Loucy (cell line): ENCODE measurements at regions not wholly inside any gene's neighbourhood (a gene's known extent, or its start where the extent isn't known, plus 50 kb on each side); places are given as distances from the start of the nearest gene placed in this dataset.

ENCODE experiments used
- H2AFZ ChIP-seq: fragments of 200-600 bp; sonication (generic); 2 replicates; pipeline ENCODE4 v1.6.0; 2016; ENCODE audit warnings: antibody characterized with exemption, mild to moderate bottlenecking, low read length, moderate library complexity
- H3F3A ChIP-seq: fragments of 200-600 bp; 2 replicates; pipeline ENCODE4 v1.6.0; 2016; ENCODE audit warnings: antibody characterized with exemption, low read depth, mild to moderate bottlenecking
- H3K27me3 ChIP-seq: fragments of 200-600 bp; sonication (generic); 2 replicates; pipeline ENCODE4 v1.6.1; 2014; ENCODE audit warnings: low read length, mild to moderate bottlenecking; ENCODE audit not compliant: insufficient read depth, poor library complexity, severe bottlenecking
- H3K36me3 ChIP-seq: fragments of 200-600 bp; sonication (generic); 2 replicates; pipeline ENCODE4 v1.6.1; 2016; ENCODE audit warnings: low read length; ENCODE audit not compliant: insufficient read depth
- H3K4me1 ChIP-seq: fragments of 200-600 bp; sonication (generic); 2 replicates; pipeline ENCODE4 v1.5.1; 2014; ENCODE audit warnings: low read length, mild to moderate bottlenecking; ENCODE audit not compliant: insufficient read depth, poor library complexity, severe bottlenecking
- H3K4me2 ChIP-seq: fragments of 200-600 bp; sonication (generic); 2 replicates; pipeline ENCODE4 v1.6.0; 2014; ENCODE audit warnings: antibody characterized with exemption, low read length, low read depth, mild to moderate bottlenecking; ENCODE audit not compliant: poor library complexity, severe bottlenecking
- H3K4me3 ChIP-seq: fragments of 200-600 bp; sonication (generic); 2 replicates; pipeline ENCODE4 v1.5.1; 2014; ENCODE audit warnings: low read length, mild to moderate bottlenecking, mixed read lengths; ENCODE audit not compliant: poor library complexity, severe bottlenecking
- H3K79me2 ChIP-seq: fragments of 200-600 bp; sonication (generic); 2 replicates; pipeline ENCODE4 v1.6.1; 2014; ENCODE audit warnings: low read length; ENCODE audit not compliant: insufficient read depth
- H3K9ac ChIP-seq: fragments of 200-600 bp; sonication (generic); 2 replicates; pipeline ENCODE4 v1.6.0; 2014; ENCODE audit warnings: mild to moderate bottlenecking, low read depth, low read length, moderate library complexity; ENCODE audit not compliant: poor library complexity, severe bottlenecking
- H3K9me2 ChIP-seq: fragments of 200-600 bp; sonication (generic); replicated peaks from 2 replicates; pipeline ENCODE4 v1.6.1; 2016; ENCODE audit warnings: low read depth, low read length, mixed read lengths
- H3K9me3 ChIP-seq: fragments of 200-600 bp; sonication (generic); 2 replicates; pipeline ENCODE4 v1.6.1; 2014; ENCODE audit warnings: mild to moderate bottlenecking, antibody characterized with exemption, low read length, low read depth; ENCODE audit not compliant: insufficient read depth
- H4K20me1 ChIP-seq: fragments of 200-600 bp; sonication (generic); 2 replicates; pipeline ENCODE4 v1.6.0; 2014; ENCODE audit warnings: antibody characterized with exemption, low read length, mild to moderate bottlenecking; ENCODE audit not compliant: insufficient read depth, poor library complexity, severe bottlenecking
- CTCF ChIP-seq: fragments of 200-600 bp; sonication (generic); conservative IDR thresholded peaks from 2 replicates; pipeline ENCODE4 v1.5.1; 2014; ENCODE audit warnings: mild to moderate bottlenecking, antibody characterized with exemption, low read length
- EZH2phosphoT487 ChIP-seq: fragments of 200-600 bp; IDR thresholded peaks from 2 replicates; pipeline ENCODE4 v1.6.1; 2018; ENCODE audit warnings: antibody characterized with exemption, mild to moderate bottlenecking, moderate library complexity, borderline replicate concordance

- Histone ChIP-seq H3K36me3 (no peaks in the 10 kb centered on the region), H3K4me2 (no peak overlapping the region), H3F3A (no peaks in the 10 kb centered on the region), H3K4me3 (no peak overlapping the region), H3K9ac (no peak overlapping the region), H3K9me3 (no peaks in the 10 kb centered on the region), H4K20me1 (no peaks in the 10 kb centered on the region), H3K9me2 (no peaks in the 10 kb centered on the region), H3K79me2 (no peaks in the 10 kb centered on the region), H3K27me3 (no peaks in the 10 kb centered on the region), H2AFZ (no peak overlapping the region), H3K4me1 (no peaks in the 10 kb centered on the region)
- TF ChIP-seq CTCF (no peak), EZH2phosphoT487 (no peak)
Observed at GRCh38 chr1:80181418-80181817, 1174.9 kb upstream of the ADGRL4 start.

GRCh38 chr1:80171631-80172030 lies 1165.1 kb upstream of the ADGRL4 start:
- Histone ChIP-seq H3K36me3 (no peaks in the 10 kb centered on the region), H3F3A (no peaks in the 10 kb centered on the region), H3K4me3 (no peak overlapping the region), H3K9me3 (no peaks in the 10 kb centered on the region), H3K9ac (no peak overlapping the region), H4K20me1 (no peaks in the 10 kb centered on the region), H3K4me2 (no peak overlapping the region), H2AFZ (no peak overlapping the region), H3K9me2 (no peaks in the 10 kb centered on the region), H3K79me2 (no peaks in the 10 kb centered on the region), H3K27me3 (no peaks in the 10 kb centered on the region), H3K4me1 (no peaks in the 10 kb centered on the region)
- TF ChIP-seq EZH2phosphoT487 (no peak), CTCF (no peak)

GRCh38 chr1:80170811-80171485 lies 1164.4 kb upstream of the ADGRL4 start:
- Histone ChIP-seq H3F3A (no peaks in the 10 kb centered on the region), H3K4me2 (no peak overlapping the region), H2AFZ (no peak overlapping the region), H3K9me3 (no peaks in the 10 kb centered on the region), H3K9me2 (no peaks in the 10 kb centered on the region), H4K20me1 (no peaks in the 10 kb centered on the region), H3K9ac (no peak overlapping the region), H3K4me1 (no peaks in the 10 kb centered on the region), H3K4me3 (no peak overlapping the region), H3K27me3 (no peaks in the 10 kb centered on the region), H3K36me3 (no peaks in the 10 kb centered on the region), H3K79me2 (no peaks in the 10 kb centered on the region)
- TF ChIP-seq CTCF, result no peak
- TF ChIP-seq EZH2phosphoT487, result no peak
